Central memory CD8-positive, alpha-beta T cell (primary cell): ENCODE measurements at regions not wholly inside any gene's neighbourhood (a gene's known extent, or its start where the extent isn't known, plus 50 kb on each side); places are given as distances from the start of the nearest gene placed in this dataset.
"Not testable (repeated sequence)": the region's sequence is repeated elsewhere in the genome, so short reads cannot be mapped to it uniquely, and the experiment has no call there.

Experiments
- ATAC-seq: fragments of 150-1000 bp; cut with Tn5 transposase; replicated peaks from 2 replicates; pipeline ENCODE4 v1.10.0; 2022; ENCODE audit warnings: mild to moderate bottlenecking, moderate FRiP score, moderate number of reproducible peaks; ENCODE audit not compliant: poor library complexity, severe bottlenecking; ENCODE audit errors: extremely low read depth
- DNase-seq, 2 donors: peaks; one replicate each; pipeline ENCODE4 v3.0.0; 2021; ENCODE audit warnings: low spot score in 2 of 2
- H3K27ac Mint-ChIP-seq: one replicate; pipeline ENCODE4 v1.8.0; 2022; ENCODE audit warnings: low read depth, mild to moderate bottlenecking, moderate library complexity, mixed read lengths
- H3K27me3 Mint-ChIP-seq: one replicate; pipeline ENCODE4 v1.8.0; 2022; ENCODE audit warnings: mixed read lengths
- H3K36me3 Mint-ChIP-seq: one replicate; pipeline ENCODE4 v1.8.0; 2022; ENCODE audit warnings: mild to moderate bottlenecking, moderate library complexity, mixed read lengths; ENCODE audit not compliant: insufficient read depth
- H3K4me1 Mint-ChIP-seq: one replicate; pipeline ENCODE4 v1.8.0; 2022; ENCODE audit warnings: mixed read lengths
- H3K4me3 Mint-ChIP-seq: one replicate; pipeline ENCODE4 v1.8.0; 2022; ENCODE audit warnings: mild to moderate bottlenecking, moderate library complexity, mixed read lengths
- H3K9me3 Mint-ChIP-seq: one replicate; pipeline ENCODE4 v1.8.0; 2022; ENCODE audit warnings: mixed read lengths

GRCh38 chr1:55522353-55522903 is 307.3 kb upstream of the USP24 start:
- H3K27me3 Mint-ChIP-seq: peaks cover 31% of the 10 kb centered on the region
- H3K9me3 Mint-ChIP-seq: no peaks in the 10 kb centered on the region
- H3K36me3 Mint-ChIP-seq: no peaks in the 10 kb centered on the region
- no peak overlapping the region for H3K27ac Mint-ChIP-seq
- DNase-seq (no peak), ATAC-seq (no peak)
- H3K4me1 Mint-ChIP-seq: no peaks in the 10 kb centered on the region
- no peak overlapping the region for H3K4me3 Mint-ChIP-seq

GRCh38 chr1:55520861-55521260 is 305.7 kb upstream of the USP24 start:
- no peak overlapping the region for H3K27ac Mint-ChIP-seq
- no peak for DNase-seq
- no peak overlapping the region for H3K4me3 Mint-ChIP-seq
- no peaks in the 10 kb centered on the region for H3K4me1 Mint-ChIP-seq
- no peaks in the 10 kb centered on the region for H3K36me3 Mint-ChIP-seq
- H3K9me3 Mint-ChIP-seq: no peaks in the 10 kb centered on the region
- peaks cover 40% of the 10 kb centered on the region for H3K27me3 Mint-ChIP-seq
- no peak for ATAC-seq

DNA sequence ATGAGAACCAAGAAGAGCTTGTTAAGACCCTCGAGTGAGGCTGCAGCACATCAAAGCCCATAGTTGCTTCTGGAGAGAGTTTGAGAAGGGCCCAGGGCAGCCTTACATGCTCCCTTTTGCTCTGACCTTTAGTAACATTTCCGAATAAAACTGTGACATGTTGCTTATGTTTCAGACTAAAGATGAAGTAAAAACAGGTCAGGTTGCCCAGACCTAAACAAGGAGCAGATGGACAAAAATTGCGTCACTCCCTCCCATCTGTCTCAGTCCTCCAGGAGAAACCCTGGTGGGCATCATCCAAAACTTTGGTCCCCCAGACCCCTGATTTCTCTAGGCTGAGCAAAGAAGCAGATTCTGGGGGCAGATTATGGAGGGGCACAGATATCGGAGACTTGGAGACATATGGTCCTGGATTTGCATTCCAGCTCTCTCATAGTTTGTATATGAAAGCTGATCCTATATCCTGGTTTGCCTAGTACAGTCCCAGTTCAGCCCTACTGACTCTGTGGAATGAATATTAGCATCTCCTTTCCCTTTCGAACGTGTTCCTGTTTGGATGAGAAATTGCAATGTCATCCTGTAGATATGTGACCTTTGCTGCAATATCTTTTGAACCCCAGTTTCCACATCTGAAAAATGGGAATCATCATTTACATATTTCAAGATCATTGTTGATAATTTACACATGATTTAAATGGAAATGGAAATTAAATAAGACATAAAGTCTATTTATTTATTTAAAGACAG is 304.9 kb upstream of the USP24 start:
- Mint-ChIP-seq H3K4me1 (no peaks in the 10 kb centered on the region), H3K27ac (no peak overlapping the region), H3K9me3 (no peaks in the 10 kb centered on the region), H3K36me3 (no peaks in the 10 kb centered on the region), H3K4me3 (no peak overlapping the region), H3K27me3 (peaks cover 37% of the 10 kb centered on the region)
- no peak for ATAC-seq
- DNase-seq: no peak

DNA sequence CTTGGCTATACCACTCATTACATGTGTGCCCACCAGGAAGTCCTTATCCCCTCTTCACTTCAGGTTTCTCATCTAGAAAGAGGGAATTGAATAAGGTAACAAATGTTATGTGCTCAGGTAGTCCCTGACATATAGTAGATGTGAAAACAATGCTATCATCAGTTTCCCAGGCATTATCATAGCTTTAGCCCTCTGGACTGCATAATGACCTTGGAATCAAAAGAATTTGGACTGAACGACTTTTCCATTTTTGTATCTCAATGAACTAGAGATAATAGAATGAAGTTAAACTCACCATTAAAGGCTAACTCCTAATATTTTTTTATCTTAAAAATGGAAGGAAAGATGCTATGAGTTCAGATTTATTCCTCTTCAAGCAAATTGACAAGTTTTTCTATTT is 304.1 kb upstream of the USP24 start:
- ATAC-seq (no peak), DNase-seq (no peak)
- H3K27me3 Mint-ChIP-seq: peaks cover 37% of the 10 kb centered on the region
- no peak overlapping the region for H3K4me3 Mint-ChIP-seq
- H3K27ac Mint-ChIP-seq: no peak overlapping the region
- no peaks in the 10 kb centered on the region for H3K9me3 Mint-ChIP-seq
- no peaks in the 10 kb centered on the region for H3K4me1 Mint-ChIP-seq
- no peaks in the 10 kb centered on the region for H3K36me3 Mint-ChIP-seq

DNA sequence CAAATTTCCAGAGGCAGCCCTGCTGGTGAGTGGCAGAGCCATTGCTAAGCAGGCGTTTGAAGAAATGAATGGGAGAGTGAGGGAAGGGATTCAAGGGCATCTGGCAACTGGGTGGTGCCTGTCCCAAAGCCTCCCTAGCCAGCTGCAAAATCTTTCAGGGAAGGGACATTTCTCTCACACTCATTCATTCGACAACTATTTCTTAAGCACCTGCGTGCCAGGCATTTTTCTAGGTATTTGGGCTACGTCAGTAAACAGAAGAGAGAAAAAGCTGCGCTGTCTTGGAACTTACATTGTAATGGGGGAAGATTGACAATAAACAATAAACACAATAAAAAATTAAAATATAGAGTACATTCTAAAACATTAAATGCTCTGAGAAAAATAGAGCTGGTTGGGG is 301.9 kb upstream of the USP24 start:
- Mint-ChIP-seq H3K36me3 (no peaks in the 10 kb centered on the region), H3K4me1 (no peaks in the 10 kb centered on the region)

GRCh38 chr1:55514571-55514970 is 299.4 kb upstream of the USP24 start:
- H3K4me3 Mint-ChIP-seq, H3K36me3 Mint-ChIP-seq, H3K27ac Mint-ChIP-seq, H3K9me3 Mint-ChIP-seq, H3K4me1 Mint-ChIP-seq, DNase-seq, ATAC-seq: not testable (repeated sequence)
- H3K27me3 Mint-ChIP-seq: peaks cover 70% of the 10 kb centered on the region

More for the DNA sequence above, 301.9 kb upstream of the USP24 start:
- Mint-ChIP-seq H3K4me3 (no peak overlapping the region), H3K27ac (no peak overlapping the region), H3K27me3 (peaks cover 51% of the 10 kb centered on the region), H3K9me3 (no peaks in the 10 kb centered on the region)
- DNase-seq (no peak), ATAC-seq (no peak)

DNA sequence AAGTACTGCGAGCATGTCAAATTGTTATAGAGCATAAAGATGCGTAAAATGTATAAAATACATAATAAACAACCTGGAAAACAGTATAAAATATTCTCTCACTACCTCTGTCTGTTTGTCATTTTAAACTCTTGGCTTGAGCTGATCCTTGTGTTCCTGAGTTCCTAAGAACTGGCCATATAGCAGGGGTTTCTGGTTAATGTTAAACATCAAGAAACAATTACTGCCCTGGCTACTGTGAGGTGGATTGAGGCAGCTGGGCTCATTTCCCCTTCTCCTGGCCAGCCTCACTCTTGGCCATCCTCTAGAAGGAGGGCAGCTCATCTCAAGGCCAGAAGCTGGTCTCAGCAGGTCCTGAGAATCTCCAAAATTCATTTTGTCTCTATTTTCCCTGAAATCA is 297.3 kb upstream of the USP24 start:
- H3K27ac Mint-ChIP-seq: no peak overlapping the region
- H3K4me1 Mint-ChIP-seq: no peaks in the 10 kb centered on the region
- DNase-seq (no peak), ATAC-seq (no peak)
- no peak overlapping the region for H3K4me3 Mint-ChIP-seq
- no peaks in the 10 kb centered on the region for H3K9me3 Mint-ChIP-seq
- no peaks in the 10 kb centered on the region for H3K36me3 Mint-ChIP-seq
- peaks cover 69% of the 10 kb centered on the region for H3K27me3 Mint-ChIP-seq

GRCh38 chr1:55507578-55507931 is 292.4 kb upstream of the USP24 start:
- peaks cover 1% of the 10 kb centered on the region for H3K36me3 Mint-ChIP-seq
- H3K27ac Mint-ChIP-seq: no peak overlapping the region
- ATAC-seq (no peak), DNase-seq (no peak)
- no peaks in the 10 kb centered on the region for H3K4me1 Mint-ChIP-seq
- H3K9me3 Mint-ChIP-seq: no peaks in the 10 kb centered on the region
- H3K4me3 Mint-ChIP-seq: no peak overlapping the region
- H3K27me3 Mint-ChIP-seq: peaks cover 85% of the 10 kb centered on the region

GRCh38 chr1:55506740-55507577 is 291.8 kb upstream of the USP24 start:
- DNase-seq (no peak), ATAC-seq (no peak)
- H3K4me3 Mint-ChIP-seq: no peak overlapping the region
- H3K9me3 Mint-ChIP-seq: no peaks in the 10 kb centered on the region
- H3K27ac Mint-ChIP-seq: no peak overlapping the region
- H3K36me3 Mint-ChIP-seq: peaks cover 1% of the 10 kb centered on the region
- H3K4me1 Mint-ChIP-seq: no peaks in the 10 kb centered on the region
- H3K27me3 Mint-ChIP-seq: peaks cover 86% of the 10 kb centered on the region

DNA sequence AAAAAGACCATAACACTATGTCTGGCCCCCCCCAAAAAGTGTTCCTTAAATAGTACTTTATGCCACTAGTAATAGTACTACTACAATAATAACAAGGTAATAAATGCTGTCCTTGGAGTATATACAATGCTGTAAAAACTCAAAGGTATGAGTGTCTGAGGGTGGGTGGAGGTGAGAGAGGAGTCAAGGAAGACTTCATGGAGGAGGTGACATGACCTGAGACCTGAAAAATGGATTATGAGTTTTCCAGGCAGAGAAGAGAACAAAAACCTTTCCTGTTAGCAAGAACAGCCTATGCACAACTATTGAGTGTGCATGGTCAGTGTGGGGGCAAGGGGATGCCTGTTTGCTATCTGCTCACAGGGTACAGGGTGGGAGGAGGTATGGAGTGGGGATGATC is 290.2 kb upstream of the USP24 start:
- DNase-seq (no peak), ATAC-seq (no peak)
- H3K9me3 Mint-ChIP-seq: no peaks in the 10 kb centered on the region
- H3K36me3 Mint-ChIP-seq: peaks cover 1% of the 10 kb centered on the region
- no peaks in the 10 kb centered on the region for H3K4me1 Mint-ChIP-seq
- H3K27ac Mint-ChIP-seq: no peak overlapping the region
- H3K4me3 Mint-ChIP-seq: no peak overlapping the region
- H3K27me3 Mint-ChIP-seq: peaks cover 91% of the 10 kb centered on the region

DNA sequence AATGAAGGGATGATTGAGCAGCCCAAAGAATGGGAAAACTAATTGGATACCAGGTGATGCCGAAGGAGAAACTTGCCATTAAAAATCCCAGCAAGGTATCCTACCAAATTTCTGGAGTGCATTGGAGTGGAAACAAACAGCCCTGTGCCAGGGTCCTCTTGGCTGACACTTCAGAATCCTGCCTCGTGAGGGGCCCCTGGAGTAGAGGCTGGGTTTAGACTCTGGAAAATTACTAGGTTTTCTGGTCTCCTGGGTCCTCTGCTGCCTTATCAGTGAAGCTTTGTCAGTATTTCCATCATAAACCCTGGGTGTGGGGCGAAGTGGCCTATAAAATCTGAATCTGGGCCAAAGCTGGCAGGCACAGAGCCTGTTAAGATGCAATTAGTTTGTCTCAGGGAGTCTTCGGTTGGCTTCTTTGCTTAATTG is 289.2 kb upstream of the USP24 start:
- DNase-seq: no peak

DNA sequence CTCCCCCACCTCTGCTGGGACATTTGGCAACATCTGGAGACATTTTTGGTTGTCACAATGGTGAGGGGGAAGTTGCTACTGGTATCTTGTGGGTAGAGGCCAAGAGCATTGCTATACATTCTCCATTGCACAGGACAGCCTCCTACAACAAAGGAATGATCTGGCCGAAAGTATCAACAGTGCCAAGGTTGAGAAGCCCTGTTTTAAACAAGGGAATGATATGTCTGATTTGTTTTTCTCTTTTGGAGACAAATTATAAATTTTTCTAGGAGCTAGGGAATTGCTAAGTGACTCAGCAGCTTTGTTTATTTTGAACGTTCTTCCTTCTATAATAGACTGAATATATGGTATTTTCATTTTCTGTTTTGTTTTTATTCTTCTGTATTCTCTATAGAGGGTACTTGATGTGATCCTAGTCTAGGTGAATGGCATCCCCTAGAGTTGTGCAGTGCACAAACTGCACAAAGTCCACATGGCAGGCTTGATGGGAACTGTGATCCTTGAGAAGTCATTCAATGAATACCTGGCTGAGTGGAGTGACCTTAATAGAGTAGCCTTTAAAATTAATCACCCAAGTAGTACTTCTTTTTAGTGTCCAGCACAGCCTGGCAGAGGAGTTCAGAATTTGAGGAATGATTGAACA is 288.6 kb upstream of the USP24 start:
- Mint-ChIP-seq H3K4me3 (no peak overlapping the region), H3K27me3 (peaks cover 89% of the 10 kb centered on the region), H3K36me3 (peaks cover 1% of the 10 kb centered on the region), H3K4me1 (no peaks in the 10 kb centered on the region), H3K9me3 (no peaks in the 10 kb centered on the region), H3K27ac (no peak overlapping the region)
- DNase-seq: no peak
- no peak for ATAC-seq

More for the DNA sequence above, 289.2 kb upstream of the USP24 start:
- no peaks in the 10 kb centered on the region for H3K9me3 Mint-ChIP-seq
- H3K4me3 Mint-ChIP-seq: no peak overlapping the region
- no peak overlapping the region for H3K27ac Mint-ChIP-seq
- peaks cover 1% of the 10 kb centered on the region for H3K36me3 Mint-ChIP-seq
- H3K4me1 Mint-ChIP-seq: no peaks in the 10 kb centered on the region
- peaks cover 87% of the 10 kb centered on the region for H3K27me3 Mint-ChIP-seq
- ATAC-seq: no peak
